ENCODE measurements at regions not wholly inside any gene's neighbourhood (a gene's known extent, or its start where the extent isn't known, plus 50 kb on each side); places are given as distances from the start of the nearest gene placed in this dataset.

- Histone ChIP-seq H3K27me3 (ENCODE audit: insufficient read depth, low read length, poor library complexity, severe bottlenecking) (no peaks in the 10 kb centered on the region), H3K4me2 (ENCODE audit: low read depth, low read length, poor library complexity, severe bottlenecking) (no peak overlapping the region), H3K36me3 (ENCODE audit: insufficient read depth, low read length) (no peaks in the 10 kb centered on the region), H3K4me3 (ENCODE audit: low read length, poor library complexity, severe bottlenecking) (no peak overlapping the region), H3K9me2 (replicated peaks; ENCODE audit: low read depth, low read length) (no peaks in the 10 kb centered on the region), H2AFZ (ENCODE audit: low read length) (0 out of 2 replicates have a peak overlapping the region, but pooled peaks have one; percentile 11), H3K4me1 (ENCODE audit: insufficient read depth, low read length, poor library complexity, severe bottlenecking) (peaks cover 4% of the 10 kb centered on the region), H4K20me1 (ENCODE audit: insufficient read depth, low read length, poor library complexity, severe bottlenecking) (no peaks in the 10 kb centered on the region), H3K79me2 (ENCODE audit: insufficient read depth, low read length) (no peaks in the 10 kb centered on the region), H3F3A (ENCODE audit: low read depth) (no peaks in the 10 kb centered on the region), H3K9ac (ENCODE audit: low read depth, low read length, poor library complexity, severe bottlenecking) (no peak overlapping the region), H3K9me3 (ENCODE audit: insufficient read depth, low read depth, low read length) (no peaks in the 10 kb centered on the region)
- peak; percentile 64 for TF ChIP-seq CTCF (conservative IDR thresholded peaks at IDR 0.05; ENCODE audit: low read length)
- TF ChIP-seq EZH2phosphoT487 (IDR thresholded peaks at IDR 0.05; ENCODE audit: borderline replicate concordance): no peak
Measured at GRCh38 chr20:39214828-39215227, 252.7 kb downstream of the DHX35 start.

DNA sequence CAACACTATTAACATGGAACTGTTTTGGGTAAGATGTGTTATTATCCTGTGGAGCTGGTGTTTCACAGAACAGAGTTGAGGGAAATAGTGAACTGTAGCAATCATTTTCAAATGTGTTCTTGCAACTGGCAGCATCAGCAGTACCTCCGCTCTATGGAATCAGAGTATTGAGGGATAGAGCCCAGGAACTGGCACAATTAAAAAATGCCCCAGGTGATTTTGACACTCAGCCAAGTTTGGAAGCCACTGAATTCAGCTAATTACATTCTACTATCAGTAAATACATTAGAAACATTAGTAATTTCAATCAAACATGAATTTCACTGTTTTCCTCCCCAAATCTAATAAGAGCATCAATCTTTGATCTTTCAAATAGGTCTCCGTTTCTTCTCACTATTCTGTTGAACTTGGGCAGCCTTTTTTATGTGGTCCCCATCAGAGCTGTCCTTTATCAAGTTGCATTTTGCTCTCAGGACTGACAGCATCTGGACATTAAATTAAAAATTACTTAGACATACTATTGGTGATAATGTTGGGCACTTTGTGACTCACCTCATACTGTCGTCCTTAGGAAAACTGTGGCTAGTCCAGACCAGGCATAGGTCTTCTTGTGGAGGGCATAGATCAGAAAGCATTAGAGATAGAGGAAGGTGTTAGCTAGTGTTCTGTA lies 251.5 kb downstream of the DHX35 start:
- H3K79me2 ChIP-seq (ENCODE audit: insufficient read depth, low read length): no peaks in the 10 kb centered on the region
- TF ChIP-seq CTCF (conservative IDR thresholded peaks at IDR 0.05; ENCODE audit: low read length): no peak
- TF ChIP-seq EZH2phosphoT487 (IDR thresholded peaks at IDR 0.05; ENCODE audit: borderline replicate concordance): no peak
- H4K20me1 ChIP-seq (ENCODE audit: insufficient read depth, low read length, poor library complexity, severe bottlenecking): no peaks in the 10 kb centered on the region
- H2AFZ ChIP-seq (ENCODE audit: low read length): no peak overlapping the region
- no peaks in the 10 kb centered on the region for H3F3A ChIP-seq (ENCODE audit: low read depth)
- peaks cover 4% of the 10 kb centered on the region for H3K4me1 ChIP-seq (ENCODE audit: insufficient read depth, low read length, poor library complexity, severe bottlenecking)
- no peaks in the 10 kb centered on the region for H3K27me3 ChIP-seq (ENCODE audit: insufficient read depth, low read length, poor library complexity, severe bottlenecking)
- H3K9ac ChIP-seq (ENCODE audit: low read depth, low read length, poor library complexity, severe bottlenecking): no peak overlapping the region
- no peaks in the 10 kb centered on the region for H3K36me3 ChIP-seq (ENCODE audit: insufficient read depth, low read length)
- H3K4me3 ChIP-seq (ENCODE audit: low read length, poor library complexity, severe bottlenecking): no peak overlapping the region
- no peak overlapping the region for H3K4me2 ChIP-seq (ENCODE audit: low read depth, low read length, poor library complexity, severe bottlenecking)
- no peaks in the 10 kb centered on the region for H3K9me3 ChIP-seq (ENCODE audit: insufficient read depth, low read depth, low read length)
- no peaks in the 10 kb centered on the region for H3K9me2 ChIP-seq (replicated peaks; ENCODE audit: low read depth, low read length)

GRCh38 chr20:39211060-39211748 lies 249.1 kb downstream of the DHX35 start:
- Histone ChIP-seq H3K36me3 (ENCODE audit: insufficient read depth, low read length) (no peaks in the 10 kb centered on the region), H3K9ac (ENCODE audit: low read depth, low read length, poor library complexity, severe bottlenecking) (no peak overlapping the region), H3K79me2 (ENCODE audit: insufficient read depth, low read length) (no peaks in the 10 kb centered on the region), H3K4me1 (ENCODE audit: insufficient read depth, low read length, poor library complexity, severe bottlenecking) (peaks cover 4% of the 10 kb centered on the region), H3F3A (ENCODE audit: low read depth) (no peaks in the 10 kb centered on the region), H3K9me3 (ENCODE audit: insufficient read depth, low read depth, low read length) (no peaks in the 10 kb centered on the region), H2AFZ (ENCODE audit: low read length) (no peak overlapping the region), H4K20me1 (ENCODE audit: insufficient read depth, low read length, poor library complexity, severe bottlenecking) (no peaks in the 10 kb centered on the region), H3K4me3 (ENCODE audit: low read length, poor library complexity, severe bottlenecking) (no peak overlapping the region), H3K27me3 (ENCODE audit: insufficient read depth, low read length, poor library complexity, severe bottlenecking) (no peaks in the 10 kb centered on the region), H3K9me2 (replicated peaks; ENCODE audit: low read depth, low read length) (no peaks in the 10 kb centered on the region), H3K4me2 (ENCODE audit: low read depth, low read length, poor library complexity, severe bottlenecking) (no peak overlapping the region)
- no peak for TF ChIP-seq EZH2phosphoT487 (IDR thresholded peaks at IDR 0.05; ENCODE audit: borderline replicate concordance)
- no peak for TF ChIP-seq CTCF (conservative IDR thresholded peaks at IDR 0.05; ENCODE audit: low read length)
